HepG2 (cell line): ENCODE measurements at regions not wholly inside any gene's neighbourhood (a gene's known extent, or its start where the extent isn't known, plus 50 kb on each side); places are given as distances from the start of the nearest gene placed in this dataset.

Source experiments
- ATAC-seq: fragments of 200-7000 bp; cut with Tn5 transposase; 3 replicates; pipeline ENCODE4 v1.9.1; 2020; ENCODE audit warnings: mild to moderate bottlenecking, moderate library complexity
- BruUV-seq: library from RNA; stranded (reverse); fragments of 400-500 nt; replicated peaks from 2 replicates; lab custom pipeline; 2021; lab: Mats Ljungman, UMichigan
- CTCF ChIA-PET: fragments of 300-600 bp; formaldehyde crosslinking; extraction: SDS; loops from one replicate; lab custom pipeline; 2021; ENCODE audit warnings: low total read pairs, inconsistent platforms, low intra/inter-chr PET ratio; lab: Yijun Ruan, JAX
- POLR2A ChIA-PET: fragments of 350-600 bp; sonication (Branson Sonifier 250); formaldehyde crosslinking; loops from one replicate; lab custom pipeline; 2020; ENCODE audit warnings: antibody characterized with exemption, inconsistent platforms; lab: Yijun Ruan, JAX
- DNase-seq: peaks from one replicate; pipeline ENCODE4 v3.0.0-alpha.2; 2015; ENCODE audit warnings: low spot score
- FAIRE-seq: peaks from 3 replicates; lab custom pipeline; 2011; peaks lifted over from hg19 to GRCh38; lab: Jason Lieb, UNC
- H2AFZ ChIP-seq: one replicate; pipeline ENCODE4 v1.6.1; 2011; ENCODE audit warnings: low read length, inconsistent platforms
- H3K27ac ChIP-seq: fragments of 300-600 bp; 3 replicates; pipeline ENCODE4 v1.8.0; 2011; ENCODE audit warnings: mixed run types, mild to moderate bottlenecking, mixed read lengths, low read length, inconsistent platforms; ENCODE audit not compliant: insufficient read depth; ENCODE audit errors: extremely low read length
- H3K27me3 ChIP-seq, 2 experiments: fragments of 200-600 bp in 1 of 2; 2 replicates in 1 of 2; 3 replicates in 1 of 2; pipeline versions ENCODE4 v1.6.0 to v1.8.0; 2011; ENCODE audit warnings: low read length in 2 of 2, mild to moderate bottlenecking in 2 of 2, moderate library complexity in 2 of 2, inconsistent platforms in 1 of 2; ENCODE audit not compliant: insufficient read depth in 2 of 2, control insufficient read depth in 1 of 2
- H3K36me3 ChIP-seq, 2 experiments: fragments of 200-600 bp in 1 of 2; replicated peaks in 1 of 2; 2 replicates in 1 of 2; 3 replicates in 1 of 2; pipeline versions ENCODE4 v1.5.1 to v1.8.0; 2011; ENCODE audit warnings: low read length in 2 of 2, inconsistent platforms in 1 of 2; ENCODE audit not compliant: insufficient read depth in 2 of 2, control insufficient read depth in 1 of 2
- H3K4me1 ChIP-seq: 2 replicates; pipeline ENCODE4 v1.5.1; 2012; ENCODE audit warnings: low read length, inconsistent platforms; ENCODE audit not compliant: insufficient read depth
- H3K4me2 ChIP-seq: 2 replicates; pipeline ENCODE4 v1.6.0; 2011; ENCODE audit warnings: low read depth, low read length, inconsistent platforms
- H3K4me3 ChIP-seq, 3 experiments: fragments of 200-600 bp in 1 of 3; sonication (generic), shearing (Covaris generic) in 1 of 3; replicated peaks in 1 of 3; 2 replicates each; pipeline ENCODE4 v1.5.1; 2011 to 2016; ENCODE audit warnings: low read length in 3 of 3, inconsistent platforms in 2 of 3, low read depth in 2 of 3, mild to moderate bottlenecking in 2 of 3, control low read depth in 1 of 3, mixed read lengths in 1 of 3; ENCODE audit not compliant: insufficient read depth in 1 of 3
- H3K79me2 ChIP-seq: one replicate; pipeline ENCODE4 v1.6.1; 2011; ENCODE audit warnings: low read length, inconsistent platforms; ENCODE audit not compliant: insufficient read depth
- H3K9ac ChIP-seq: 2 replicates; pipeline ENCODE4 v1.6.0; 2011; ENCODE audit warnings: mild to moderate bottlenecking, low read depth, low read length, inconsistent platforms; ENCODE audit not compliant: insufficient read depth
- H3K9me3 ChIP-seq: 2 replicates; pipeline ENCODE4 v1.5.1; 2012; ENCODE audit warnings: mild to moderate bottlenecking, low read length
- H4K20me1 ChIP-seq: 2 replicates; pipeline ENCODE4 v1.6.0; 2011; ENCODE audit warnings: inconsistent platforms, mild to moderate bottlenecking, low read length, moderate library complexity; ENCODE audit not compliant: insufficient read depth
- ATRX ChIP-seq: sonication (generic); formaldehyde crosslinking; IDR thresholded peaks from 2 replicates; pipeline ENCODE4 v1.4.0; 2020; ENCODE audit warnings: missing genetic modification reagents, borderline replicate concordance
- ESRRA ChIP-seq: sonication (generic); formaldehyde crosslinking; IDR thresholded peaks from 2 replicates; pipeline ENCODE4 v1.5.1; 2020; ENCODE audit warnings: mild to moderate bottlenecking, low read depth, missing genetic modification reagents
- NFYB ChIP-seq: sonication (generic); formaldehyde crosslinking; IDR thresholded peaks from 2 replicates; pipeline ENCODE4 v1.4.0; 2020; ENCODE audit warnings: missing genetic modification reagents
- PBX3 ChIP-seq: sonication (generic); formaldehyde crosslinking; IDR thresholded peaks from 2 replicates; pipeline ENCODE4 v1.8.1; 2023; ENCODE audit warnings: missing genetic modification reagents, inconsistent platforms, borderline replicate concordance
- POGZ ChIP-seq: sonication (generic); formaldehyde crosslinking; IDR thresholded peaks from 2 replicates; pipeline ENCODE4 v1.4.0; 2020; ENCODE audit warnings: mild to moderate bottlenecking, missing genetic modification reagents
- SOX13 ChIP-seq, 3 experiments: fragments of 450-650 bp in 1 of 3; sonication (generic) in 1 of 3; formaldehyde crosslinking in 1 of 3; IDR thresholded peaks in 2 of 3; conservative IDR thresholded peaks in 1 of 3; 2 replicates each; pipeline versions ENCODE4 v1.5.0 to v1.6.1; 2016 to 2020; ENCODE audit warnings: antibody characterized with exemption in 1 of 3, mild to moderate bottlenecking in 1 of 3, missing compliant biosample characterization in 1 of 3, missing genetic modification reagents in 1 of 3, moderate library complexity in 1 of 3
- ZBTB33 ChIP-seq: sonication (generic); formaldehyde crosslinking; IDR thresholded peaks from 2 replicates; pipeline ENCODE4 v1.4.0; 2020; ENCODE audit warnings: missing genetic modification reagents
- ZSCAN22 ChIP-seq: sonication (generic); formaldehyde crosslinking; IDR thresholded peaks from 2 replicates; pipeline ENCODE4 v1.4.0; 2020; ENCODE audit warnings: mild to moderate bottlenecking, missing genetic modification reagents
- ZSCAN31 ChIP-seq: sonication (generic); formaldehyde crosslinking; IDR thresholded peaks from 2 replicates; pipeline ENCODE4 v1.5.0; 2020; ENCODE audit warnings: low read depth, mild to moderate bottlenecking, missing genetic modification reagents
- WGBS: methylation state at CpG from one replicate; pipeline ENCODE4 v1.1.6; 2017; ENCODE audit warnings: low lambda C conversion rate; 5-methylcytosine and 5-hydroxymethylcytosine counted together
- in situ Hi-C: cut with HindIII; loops from 2 replicates; pipeline ENCODE4 v1.10.0; 2017; ENCODE audit warnings: low pct_unique_long_range_greater_than_20kb; ENCODE audit not compliant: extremely low pct_ligation_motif_present
- intact Hi-C: fragments of 100-400 bp; cut with micrococcal nuclease; formaldehyde crosslinking; loops from one replicate; pipeline ENCODE4 v1.10.0; 2022; ENCODE audit not compliant: unreplicated experiment

- 0% methylated on average over 4 of the region's 4 CpGs for WGBS
- Histone ChIP-seq H3K4me3 (no peak overlapping the region), H3K9ac (no peak overlapping the region), H3K36me3 (no peaks in the 10 kb centered on the region), H4K20me1 (no peaks in the 10 kb centered on the region; the same call in 1 of the 2 replicates), H2AFZ (no peak overlapping the region), H3K4me1 (no peaks in the 10 kb centered on the region), H3K9me3 (no peaks in the 10 kb centered on the region), H3K27me3 (no peaks in the 10 kb centered on the region), H3K27ac (no peak overlapping the region), H3K79me2 (no peaks in the 10 kb centered on the region), H3K4me2 (no peak overlapping the region)
- ChIA-PET CTCF (no interaction called here), POLR2A (no interaction called here)
- no peak for ATAC-seq
- no peak for FAIRE-seq
- no peak for DNase-seq
- in situ Hi-C loops: no loop called here
- BruUV-seq: no TSS peak
- intact Hi-C loops: no loop called here
- no peak for TF ChIP-seq NFYB (CRISPR knock-in tag)
- TF ChIP-seq ZSCAN22 (CRISPR knock-in tag): no peak
- TF ChIP-seq ESRRA (CRISPR knock-in tag): no peak
Measured at GRCh38 chr1:208534599-208534897, 290.4 kb upstream of the PLXNA2 start.

GRCh38 chr1:208534979-208535378 lies 290.8 kb upstream of the PLXNA2 start:
- no peak overlapping the region for H3K27ac ChIP-seq
- H3K4me3 ChIP-seq: no peak overlapping the region
- TF ChIP-seq ZBTB33 (CRISPR knock-in tag): no peak
- no peak for TF ChIP-seq POGZ
- no peak for TF ChIP-seq ZSCAN31 (CRISPR knock-in tag)
- no peak for TF ChIP-seq ATRX (CRISPR knock-in tag)
- TF ChIP-seq SOX13 (IDR thresholded peaks at IDR 0.05): no peak
- no peak for TF ChIP-seq SOX13 (CRISPR knock-in tag; conservative IDR thresholded peaks at IDR 0.05 in 1 of 2, IDR thresholded peaks at IDR 0.05 in 1 of 2)
- TF ChIP-seq PBX3: no peak
- no peaks in the 10 kb centered on the region for H3K9me3 ChIP-seq
- no peaks in the 10 kb centered on the region for H3K36me3 ChIP-seq
- no peak overlapping the region for H2AFZ ChIP-seq
- BruUV-seq: no TSS peak
- WGBS: 16% methylated on average over 3 of the region's 3 CpGs
- no peak overlapping the region for H3K4me2 ChIP-seq
- H3K79me2 ChIP-seq: no peaks in the 10 kb centered on the region
- H4K20me1 ChIP-seq: no peaks in the 10 kb centered on the region; the same call in 1 of the 2 replicates
- H3K27me3 ChIP-seq: no peaks in the 10 kb centered on the region
- intact Hi-C loops (no loop called here), in situ Hi-C loops (no loop called here)
- DNase-seq (no peak), ATAC-seq (no peak), FAIRE-seq (no peak)
- no peak overlapping the region for H3K9ac ChIP-seq
- no peaks in the 10 kb centered on the region for H3K4me1 ChIP-seq
- ChIA-PET CTCF (no interaction called here), POLR2A (no interaction called here)
